ENCODE measurements at regions not wholly inside any gene's neighbourhood (a gene's known extent, or its start where the extent isn't known, plus 50 kb on each side); places are given as distances from the start of the nearest gene placed in this dataset.

GRCh38 chr1:81345110-81345509 is 455.6 kb upstream of the ADGRL2 start:
- no peak for TF ChIP-seq CTCF (conservative IDR thresholded peaks at IDR 0.05; ENCODE audit: low read depth, low read length)
- DNase-seq (ENCODE audit: low read depth) = no peak

GRCh38 chr1:81340239-81340638 is 460.5 kb upstream of the ADGRL2 start:
- no peak overlapping the region for H3K4me3 ChIP-seq (ENCODE audit: low read depth, low read length)
- no peak for TF ChIP-seq CTCF (conservative IDR thresholded peaks at IDR 0.05; ENCODE audit: low read depth, low read length)
- DNase-seq (ENCODE audit: low read depth) = no peak

More at GRCh38 chr1:81345110-81345509, 455.6 kb upstream of the ADGRL2 start:
- H3K4me3 ChIP-seq (ENCODE audit: low read depth, low read length) = no peak overlapping the region

GRCh38 chr1:81337226-81337625 is 463.5 kb upstream of the ADGRL2 start:
- no peak for DNase-seq (ENCODE audit: low read depth)
- H3K4me3 ChIP-seq (ENCODE audit: low read depth, low read length) = no peak overlapping the region
- TF ChIP-seq CTCF (conservative IDR thresholded peaks at IDR 0.05; ENCODE audit: low read depth, low read length) = no peak

GRCh38 chr1:81335876-81336275 is 464.9 kb upstream of the ADGRL2 start:
- no peak for TF ChIP-seq CTCF (conservative IDR thresholded peaks at IDR 0.05; ENCODE audit: low read depth, low read length)
- no peak overlapping the region for H3K4me3 ChIP-seq (ENCODE audit: low read depth, low read length)
- DNase-seq (ENCODE audit: low read depth) = no peak

GRCh38 chr1:81330521-81330920 is 470.2 kb upstream of the ADGRL2 start:
- TF ChIP-seq CTCF (conservative IDR thresholded peaks at IDR 0.05; ENCODE audit: low read depth, low read length) = no peak
- no peak for DNase-seq (ENCODE audit: low read depth)
- no peak overlapping the region for H3K4me3 ChIP-seq (ENCODE audit: low read depth, low read length)

GRCh38 chr1:81330111-81330510 is 470.6 kb upstream of the ADGRL2 start:
- H3K4me3 ChIP-seq (ENCODE audit: low read depth, low read length) = no peak overlapping the region
- no peak for TF ChIP-seq CTCF (conservative IDR thresholded peaks at IDR 0.05; ENCODE audit: low read depth, low read length)

GRCh38 chr1:81329041-81329440 is 471.7 kb upstream of the ADGRL2 start:
- no peak for DNase-seq (ENCODE audit: low read depth)
- TF ChIP-seq CTCF (conservative IDR thresholded peaks at IDR 0.05; ENCODE audit: low read depth, low read length) = no peak
- no peak overlapping the region for H3K4me3 ChIP-seq (ENCODE audit: low read depth, low read length)

More at GRCh38 chr1:81330111-81330510, 470.6 kb upstream of the ADGRL2 start:
- DNase-seq (ENCODE audit: low read depth) = no peak

All from epithelial cell of proximal tubule (primary cell).